Activated B cell treated with CpG ODN at 0.5 μM for 24 hours (primary cell): ENCODE measurements at regions not wholly inside any gene's neighbourhood (a gene's known extent, or its start where the extent isn't known, plus 50 kb on each side); places are given as distances from the start of the nearest gene placed in this dataset.

Experiments used
- ATAC-seq: fragments of 200-7000 bp; cut with Tn5 transposase; one replicate; pipeline ENCODE4 v1.10.0; 2021; ENCODE audit warnings: low read depth, mild to moderate bottlenecking, moderate library complexity
- CTCF ChIA-PET: fragments of 350-600 bp; sonication (Branson Sonifier 250); formaldehyde crosslinking; loops from one replicate; lab custom pipeline; 2021; ENCODE audit warnings: antibody characterized with exemption; lab: Charles Lee
- POLR2A ChIA-PET: fragments of 350-600 bp; sonication (Branson Sonifier 250); formaldehyde crosslinking; loops from one replicate; lab custom pipeline; 2021; ENCODE audit warnings: antibody characterized with exemption; lab: Charles Lee
- DNase-seq: peaks from one replicate; pipeline ENCODE4 v3.0.0; 2022
- H3K27ac Mint-ChIP-seq: one replicate; pipeline ENCODE4 v1.8.0; 2020; ENCODE audit warnings: mixed read lengths
- H3K27me3 Mint-ChIP-seq: one replicate; pipeline ENCODE4 v1.8.0; 2021; ENCODE audit warnings: mixed read lengths
- H3K36me3 Mint-ChIP-seq: one replicate; pipeline ENCODE4 v1.8.0; 2021; ENCODE audit warnings: low read depth, mixed read lengths
- H3K4me1 Mint-ChIP-seq: one replicate; pipeline ENCODE4 v1.8.0; 2021; ENCODE audit warnings: mixed read lengths
- H3K4me3 Mint-ChIP-seq: one replicate; pipeline ENCODE4 v1.8.0; 2020; ENCODE audit warnings: mild to moderate bottlenecking, mixed read lengths
- H3K9me3 Mint-ChIP-seq: one replicate; pipeline ENCODE4 v1.8.0; 2020; ENCODE audit warnings: mixed read lengths
- CTCF ChIP-seq: fragments of 200-600 bp; IDR thresholded peaks from one replicate; pipeline ENCODE4 v1.8.0; 2022; ENCODE audit warnings: antibody characterized with exemption, mild to moderate bottlenecking
- intact Hi-C: fragments of 100-400 bp; cut with micrococcal nuclease; formaldehyde crosslinking; loops from one replicate; pipeline ENCODE4 v1.15.1; 2024

- H3K27me3 Mint-ChIP-seq, result no peaks in the 10 kb centered on the region
- ChIA-PET POLR2A (no interaction called here), CTCF (no interaction called here)
- DNase-seq, result no peak
- H3K27ac Mint-ChIP-seq, result no peak overlapping the region
- H3K4me1 Mint-ChIP-seq, result no peaks in the 10 kb centered on the region
- no peak for ATAC-seq
- H3K4me3 Mint-ChIP-seq, result no peak overlapping the region
- TF ChIP-seq CTCF, result no peak
- no peaks in the 10 kb centered on the region for H3K36me3 Mint-ChIP-seq
- peaks cover under 1% of the 10 kb centered on the region for H3K9me3 Mint-ChIP-seq
- intact Hi-C loops, result no loop called here
Observed at GRCh38 chr11:82176945-82177344, 556.7 kb downstream of the FAM181B start.

GRCh38 chr11:82176365-82176764, 557.3 kb downstream of the FAM181B start:
- ChIA-PET CTCF (no interaction called here), POLR2A (no interaction called here)
- no peaks in the 10 kb centered on the region for H3K4me1 Mint-ChIP-seq
- no peak overlapping the region for H3K4me3 Mint-ChIP-seq
- intact Hi-C loops, result no loop called here
- ATAC-seq (no peak), DNase-seq (no peak)
- H3K36me3 Mint-ChIP-seq, result no peaks in the 10 kb centered on the region
- no peak for TF ChIP-seq CTCF
- H3K27ac Mint-ChIP-seq, result no peak overlapping the region
- peaks cover 1% of the 10 kb centered on the region for H3K9me3 Mint-ChIP-seq
- H3K27me3 Mint-ChIP-seq, result no peaks in the 10 kb centered on the region

- Mint-ChIP-seq H3K27me3 (no peaks in the 10 kb centered on the region), H3K27ac (no peak overlapping the region), H3K4me1 (no peaks in the 10 kb centered on the region), H3K36me3 (no peaks in the 10 kb centered on the region), H3K4me3 (no peak overlapping the region), H3K9me3 (peaks cover 1% of the 10 kb centered on the region)
- intact Hi-C loops, result no loop called here
- no peak for TF ChIP-seq CTCF
- no peak for ATAC-seq
- ChIA-PET CTCF (no interaction called here), POLR2A (no interaction called here)
- DNase-seq, result no peak
Observed at GRCh38 chr11:82174610-82175009, 559.1 kb downstream of the FAM181B start.

- H3K27me3 Mint-ChIP-seq, result no peaks in the 10 kb centered on the region
- H3K4me3 Mint-ChIP-seq, result no peak overlapping the region
- H3K27ac Mint-ChIP-seq, result no peak overlapping the region
- ChIA-PET CTCF (no interaction called here), POLR2A (no interaction called here)
- no peak for TF ChIP-seq CTCF
- no peak for ATAC-seq
- no peaks in the 10 kb centered on the region for H3K9me3 Mint-ChIP-seq
- intact Hi-C loops, result no loop called here
- no peaks in the 10 kb centered on the region for H3K36me3 Mint-ChIP-seq
- H3K4me1 Mint-ChIP-seq, result no peaks in the 10 kb centered on the region
- no peak for DNase-seq
Observed at GRCh38 chr11:82146789-82147188, 586.9 kb downstream of the FAM181B start.

GRCh38 chr11:82118946-82119345, 614.7 kb downstream of the FAM181B start:
- DNase-seq, result no peak
- Mint-ChIP-seq H3K36me3 (no peaks in the 10 kb centered on the region), H3K27ac (no peak overlapping the region), H3K4me3 (no peak overlapping the region), H3K9me3 (no peaks in the 10 kb centered on the region), H3K4me1 (no peaks in the 10 kb centered on the region), H3K27me3 (no peaks in the 10 kb centered on the region)
- ChIA-PET POLR2A (no interaction called here), CTCF (no interaction called here)
- no peak for TF ChIP-seq CTCF
- intact Hi-C loops, result no loop called here
- no peak for ATAC-seq
